ENCODE measurements at regions not wholly inside any gene's neighbourhood (a gene's known extent, or its start where the extent isn't known, plus 50 kb on each side); places are given as distances from the start of the nearest gene placed in this dataset.

GRCh38 chr15:70504988-70505387 lies 258.4 kb downstream of the UACA start:
- no peak for DNase-seq

DNA sequence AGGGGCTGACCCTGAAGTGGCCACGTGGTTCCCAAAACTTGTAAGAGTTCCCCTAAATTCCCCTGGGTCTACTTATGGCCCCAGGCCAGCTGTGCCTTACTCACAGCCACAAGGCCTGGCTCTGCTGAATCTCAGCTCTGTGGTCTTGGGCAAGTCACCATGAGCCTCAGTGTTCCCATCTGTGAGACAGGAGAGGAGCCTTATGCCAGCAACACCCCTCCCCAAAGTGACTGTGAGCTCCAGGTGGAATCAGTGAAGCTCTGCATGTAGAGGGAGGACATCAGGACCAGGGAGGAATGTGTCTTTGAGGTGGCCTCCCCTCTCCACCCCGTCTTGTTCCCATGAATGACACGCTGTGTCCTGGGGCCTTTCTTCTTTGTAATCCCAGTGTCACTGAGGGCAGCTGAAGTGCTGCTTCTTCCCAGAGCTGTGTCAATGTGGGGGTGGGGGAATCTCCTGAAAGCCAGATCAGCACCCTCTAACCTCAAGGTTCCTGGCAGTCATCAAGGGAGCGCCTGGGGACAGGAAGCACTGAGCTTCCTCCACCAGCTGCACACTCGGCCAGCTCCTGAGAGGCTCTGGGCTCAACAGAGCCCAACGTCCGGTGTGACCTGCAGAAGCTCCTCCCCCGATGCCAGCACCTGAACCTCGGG lies 258.9 kb downstream of the UACA start:
- peak; percentile 49 for DNase-seq

GRCh38 chr15:70503798-70504298 lies 259.5 kb downstream of the UACA start:
- DNase-seq, result no peak

- no peak for DNase-seq
These were observed 260.1 kb downstream of the UACA start for GRCh38 chr15:70503073-70503745.

- no peak for DNase-seq
These were observed 260.8 kb downstream of the UACA start for GRCh38 chr15:70502529-70502928.

GRCh38 chr15:70501849-70502248 lies 261.5 kb downstream of the UACA start:
- DNase-seq, result no peak

GRCh38 chr15:70501121-70501727 lies 262.1 kb downstream of the UACA start:
- no peak for DNase-seq

DNA sequence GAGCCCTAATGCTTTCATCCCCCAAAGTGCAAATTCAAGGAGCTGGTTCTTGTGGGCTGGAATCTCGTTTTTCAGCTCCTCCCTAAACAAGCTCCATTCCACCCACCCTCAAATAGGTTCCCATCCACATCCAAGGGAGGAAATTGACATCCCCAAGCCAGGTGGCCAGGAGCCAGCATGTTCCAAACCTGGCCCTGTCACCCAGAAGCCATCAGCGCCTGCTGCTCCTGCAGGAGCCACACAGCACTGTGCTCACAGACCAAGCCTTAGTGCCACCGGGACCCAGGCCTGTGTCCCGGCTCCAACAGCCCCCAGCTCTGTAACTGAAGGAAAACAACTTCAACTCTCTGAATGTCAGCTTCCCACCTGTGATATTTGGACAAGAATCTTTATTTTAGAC lies 263.6 kb downstream of the UACA start:
- no peak for DNase-seq

GRCh38 chr15:70498096-70498626 lies 265.2 kb downstream of the UACA start:
- DNase-seq, result no peak

- no peak for DNase-seq
These were observed 265.7 kb downstream of the UACA start for GRCh38 chr15:70497661-70498060.

DNA sequence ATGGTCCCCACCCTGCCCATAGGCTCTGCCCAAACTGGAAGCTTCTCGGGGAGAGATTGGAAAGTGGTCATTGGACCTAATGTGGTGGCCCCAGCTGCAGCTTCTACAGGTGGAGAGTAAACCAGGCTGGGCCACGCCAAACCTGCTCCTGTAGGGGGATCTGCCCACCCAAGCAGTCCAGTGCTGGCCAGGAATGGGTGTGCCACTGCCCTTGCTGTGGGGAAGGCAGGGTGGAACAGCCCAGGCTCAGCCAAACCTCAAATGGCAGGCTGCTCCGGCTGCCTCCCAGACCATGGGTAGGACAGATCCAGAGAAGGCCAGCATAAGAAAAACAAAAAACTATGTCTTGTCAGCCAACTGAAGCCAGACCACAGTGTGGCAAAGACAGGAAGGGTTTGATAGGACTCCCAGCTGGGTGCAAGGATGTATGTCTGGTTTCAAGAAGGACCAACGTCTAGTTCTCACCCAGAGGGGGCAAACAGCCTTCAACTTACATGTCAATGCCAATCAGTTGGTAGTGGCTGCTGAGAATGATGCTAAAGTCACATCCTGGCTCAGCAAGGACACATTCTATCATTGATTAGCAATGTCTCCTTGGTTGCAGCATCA lies 267.3 kb downstream of the UACA start:
- no peak for DNase-seq

GRCh38 chr15:70494852-70495571 lies 268.3 kb downstream of the UACA start:
- no peak for DNase-seq

- no peak for DNase-seq
These were observed 268.9 kb downstream of the UACA start for GRCh38 chr15:70494517-70494851.

- DNase-seq, result no peak
These were observed 269.4 kb downstream of the UACA start for GRCh38 chr15:70493787-70494516.

DNA sequence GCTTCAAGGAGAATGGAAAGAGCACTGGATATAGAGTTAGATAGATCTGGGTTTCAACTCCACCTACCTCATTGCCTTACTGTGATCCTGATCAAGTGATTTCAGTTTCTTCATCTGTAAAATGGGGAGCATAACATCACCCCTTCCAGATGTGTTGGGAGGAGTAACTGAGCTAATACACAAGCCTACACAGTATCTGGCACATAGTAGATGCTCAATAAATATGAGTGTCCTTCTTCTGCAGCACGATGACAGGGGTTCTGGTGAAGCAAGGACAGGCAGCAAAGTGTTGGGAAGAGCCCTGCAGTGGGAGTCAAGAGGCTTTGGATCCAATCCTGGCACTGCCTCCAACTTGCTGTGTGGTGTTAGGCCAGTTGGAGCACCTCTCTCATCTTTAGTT lies 270.0 kb downstream of the UACA start:
- DNase-seq, result no peak

DNA sequence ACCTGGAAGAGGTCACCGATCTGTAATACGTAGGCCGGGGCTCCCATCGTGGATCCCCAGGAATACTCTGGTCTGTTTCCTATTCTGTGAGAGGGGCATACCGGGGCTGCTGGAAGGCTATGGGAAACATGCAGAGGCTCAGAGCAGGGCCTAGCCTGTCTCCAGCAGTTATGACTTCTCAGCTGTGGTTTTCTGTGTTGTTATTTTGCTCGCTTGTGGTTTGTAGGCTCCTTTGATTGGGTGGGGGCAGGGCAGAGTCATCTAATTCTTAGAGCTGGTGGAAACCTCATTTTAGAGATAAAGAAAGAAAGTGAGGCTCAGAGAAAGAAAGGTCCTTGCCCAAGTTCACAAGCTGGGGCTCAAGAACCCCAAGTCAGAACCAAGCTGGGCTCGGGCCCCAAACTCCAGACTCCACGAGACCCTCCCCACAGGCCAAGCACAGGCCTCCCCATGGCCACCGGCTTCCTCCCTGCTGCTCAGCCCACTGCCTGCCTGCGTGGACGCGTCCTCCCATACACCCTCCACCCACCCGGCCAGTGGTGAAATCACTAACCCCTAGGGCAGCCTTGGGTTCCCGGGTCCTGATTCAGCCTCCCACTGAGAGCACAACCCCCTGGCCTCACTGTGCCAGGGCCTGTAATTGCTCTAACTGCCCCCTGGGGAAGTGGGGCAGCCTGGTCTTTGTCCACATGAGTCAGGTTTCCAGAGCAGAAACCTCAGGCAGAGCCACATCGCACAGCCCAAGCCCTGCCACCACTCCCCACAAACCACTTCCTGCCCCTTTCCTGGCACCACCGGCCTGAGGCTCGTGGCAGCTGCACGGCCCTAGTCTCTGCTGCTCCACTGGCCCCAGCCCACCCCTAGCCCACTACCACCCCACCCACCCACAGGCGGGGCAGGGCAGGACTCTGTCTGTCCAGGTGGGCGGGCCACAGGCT lies 270.8 kb downstream of the UACA start:
- peak; percentile 91 for DNase-seq

DNA sequence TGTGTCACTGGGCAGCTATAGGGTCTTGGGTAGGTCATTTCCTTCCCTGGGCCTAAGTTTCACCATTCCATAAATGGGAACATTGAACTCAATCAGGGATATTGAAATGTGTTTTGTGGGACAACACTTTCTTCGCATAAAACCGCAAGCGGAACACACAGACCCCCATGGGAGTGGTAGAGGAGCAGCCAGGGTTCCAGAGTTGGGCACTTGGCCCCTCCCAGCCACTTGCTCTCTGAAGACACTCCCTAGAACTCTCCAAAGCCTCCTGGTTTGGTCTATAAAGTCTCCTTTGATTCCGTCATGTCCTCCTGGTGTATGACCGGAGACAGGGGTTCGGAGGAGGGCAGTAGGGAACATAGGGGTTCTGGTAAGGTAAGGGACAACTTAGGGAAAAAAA lies 271.7 kb downstream of the UACA start:
- no peak for DNase-seq

DNA sequence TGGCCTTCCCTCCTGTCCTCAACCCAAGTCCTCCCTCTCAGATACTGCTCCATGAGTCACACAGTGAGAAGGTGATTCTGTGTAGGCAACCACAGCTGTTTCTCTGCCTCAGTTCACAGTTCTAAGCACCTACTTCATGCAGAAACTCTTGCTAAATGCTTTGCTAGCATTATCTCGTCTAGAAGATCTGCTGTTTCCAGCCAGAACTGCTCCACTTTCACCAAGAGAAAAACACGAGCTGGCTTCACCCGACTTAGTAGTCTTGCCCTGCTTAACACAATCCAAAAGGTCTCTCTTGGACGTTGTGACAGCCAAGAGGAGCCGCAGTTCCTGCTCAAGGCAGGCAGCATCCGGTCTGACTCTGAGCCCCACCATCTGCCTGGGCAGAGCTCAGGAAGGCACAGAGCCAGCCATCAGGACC lies 272.1 kb downstream of the UACA start:
- peak; percentile 44 for DNase-seq

- DNase-seq, result no peak
These were observed 272.6 kb downstream of the UACA start for GRCh38 chr15:70490838-70491155.

- no peak for DNase-seq
These were observed 273.1 kb downstream of the UACA start for GRCh38 chr15:70490148-70490837.
